Lower leg skin (tissue), 3 donors: ENCODE measurements at regions not wholly inside any gene's neighbourhood (a gene's known extent, or its start where the extent isn't known, plus 50 kb on each side); places are given as distances from the start of the nearest gene placed in this dataset.

Experiments
- CTCF ChIP-seq, 3 donors: fragments of 450-650 bp; IDR thresholded peaks; one replicate each; pipeline ENCODE4 v1.5.1; 2016; ENCODE audit warnings: antibody characterized with exemption in 3 of 3, mild to moderate bottlenecking in 3 of 3, moderate library complexity in 2 of 3
- POLR2A ChIP-seq, 2 donors: fragments of 450-650 bp; IDR thresholded peaks; one replicate each; pipeline ENCODE4 v1.6.1; 2016 to 2017; ENCODE audit warnings: antibody characterized with exemption in 2 of 2, mild to moderate bottlenecking in 1 of 2, moderate library complexity in 1 of 2

- TF ChIP-seq CTCF (IDR thresholded peaks at IDR 0.05) (no peak), POLR2A (IDR thresholded peaks at IDR 0.05) (no peak)
These were observed 176.3 kb downstream of the ATP23 start for GRCh38 chr12:58117667-58118066.
